H9 (cell line): ENCODE measurements at regions not wholly inside any gene's neighbourhood (a gene's known extent, or its start where the extent isn't known, plus 50 kb on each side); places are given as distances from the start of the nearest gene placed in this dataset.

ENCODE experiments used
- DNase-seq: peaks from one replicate; pipeline ENCODE4 v3.0.0-alpha.2; 2017
- H2AFZ ChIP-seq: one replicate; pipeline ENCODE4 v1.6.1; 2013; ENCODE audit warnings: mild to moderate bottlenecking, low read length, control low read depth, moderate library complexity
- H2AK5ac ChIP-seq: 2 replicates; pipeline ENCODE4 v1.6.1; 2013; ENCODE audit warnings: low read length, control low read depth, mixed read lengths; ENCODE audit not compliant: insufficient read length
- H2BK120ac ChIP-seq: one replicate; pipeline ENCODE4 v1.6.1; 2013; ENCODE audit warnings: low read depth, mild to moderate bottlenecking, low read length, control low read depth, inconsistent platforms; ENCODE audit not compliant: poor library complexity, severe bottlenecking
- H2BK12ac ChIP-seq: 2 replicates; pipeline ENCODE4 v1.6.1; 2013; ENCODE audit warnings: low read length, control low read depth, mixed read lengths, low read depth; ENCODE audit not compliant: insufficient read length
- H2BK15ac ChIP-seq: 2 replicates; pipeline ENCODE4 v1.6.1; 2013; ENCODE audit warnings: low read depth, low read length, control low read depth
- H2BK20ac ChIP-seq: one replicate; pipeline ENCODE4 v1.6.1; 2013; ENCODE audit warnings: low read depth, mild to moderate bottlenecking, low read length, control low read depth, inconsistent platforms; ENCODE audit not compliant: poor library complexity, severe bottlenecking
- H2BK5ac ChIP-seq: 2 replicates; pipeline ENCODE4 v1.6.1; 2013; ENCODE audit warnings: low read length, control low read depth, mixed read lengths; ENCODE audit not compliant: insufficient read length
- H3K14ac ChIP-seq: 2 replicates; pipeline ENCODE4 v1.6.1; 2013; ENCODE audit warnings: low read length, control low read depth; ENCODE audit not compliant: insufficient read depth
- H3K18ac ChIP-seq: 2 replicates; pipeline ENCODE4 v1.6.1; 2013; ENCODE audit warnings: low read depth, mild to moderate bottlenecking, mixed read lengths, low read length, control low read depth; ENCODE audit not compliant: insufficient read length
- H3K23ac ChIP-seq: 2 replicates; pipeline ENCODE4 v1.6.1; 2013; ENCODE audit warnings: low read length, control low read depth, mixed read lengths, low read depth; ENCODE audit not compliant: insufficient read length
- H3K23me2 ChIP-seq: 2 replicates; pipeline ENCODE4 v1.6.1; 2013; ENCODE audit warnings: low read depth, mild to moderate bottlenecking, mixed read lengths, low read length, control low read depth; ENCODE audit not compliant: insufficient read length, poor library complexity, severe bottlenecking
- H3K27ac ChIP-seq: 2 replicates; pipeline ENCODE4 v1.5.1; 2013; ENCODE audit warnings: low read length, control low read depth, mixed read lengths, low read depth; ENCODE audit not compliant: insufficient read length
- H3K27me3 ChIP-seq: 2 replicates; pipeline ENCODE4 v1.6.1; 2013; ENCODE audit warnings: low read length, control low read depth, inconsistent platforms; ENCODE audit not compliant: insufficient read depth
- H3K4ac ChIP-seq: 2 replicates; pipeline ENCODE4 v1.6.1; 2013; ENCODE audit warnings: low read depth, mild to moderate bottlenecking, control low read depth, inconsistent platforms, low read length, moderate library complexity
- H3K4me1 ChIP-seq: 2 replicates; pipeline ENCODE4 v1.6.1; 2013; ENCODE audit warnings: low read length, control low read depth, inconsistent platforms; ENCODE audit not compliant: insufficient read depth
- H3K4me2 ChIP-seq: 2 replicates; pipeline ENCODE4 v1.6.1; 2013; ENCODE audit warnings: low read length, control low read depth, mixed read lengths; ENCODE audit not compliant: insufficient read length, insufficient read depth
- H3K56ac ChIP-seq: 2 replicates; pipeline ENCODE4 v1.6.1; 2013; ENCODE audit warnings: low read depth, mild to moderate bottlenecking, mixed read lengths, low read length, control low read depth; ENCODE audit not compliant: insufficient read length
- H3K79me1 ChIP-seq: 2 replicates; pipeline ENCODE4 v1.6.1; 2013; ENCODE audit warnings: low read depth, mild to moderate bottlenecking, moderate library complexity, low read length, control low read depth, inconsistent platforms; ENCODE audit not compliant: insufficient read depth, poor library complexity, severe bottlenecking
- H3K79me2 ChIP-seq: 2 replicates; pipeline ENCODE4 v1.6.1; 2013; ENCODE audit warnings: low read length, control low read depth, inconsistent platforms; ENCODE audit not compliant: insufficient read depth
- H3K9ac ChIP-seq: 2 replicates; pipeline ENCODE4 v1.6.1; 2013; ENCODE audit warnings: low read length, control low read depth, mixed read lengths; ENCODE audit not compliant: insufficient read length; ENCODE audit errors: extremely low read depth
- H3K9me3 ChIP-seq: one replicate; pipeline ENCODE4 v1.6.1; 2013; ENCODE audit warnings: low read depth, low read length, inconsistent platforms; ENCODE audit not compliant: control insufficient read depth
- H3T11ph ChIP-seq: one replicate; pipeline ENCODE4 v1.6.1; 2013; ENCODE audit warnings: mild to moderate bottlenecking, low read length, control low read depth, inconsistent platforms
- H4K20me1 ChIP-seq: one replicate; pipeline ENCODE4 v1.6.1; 2013; ENCODE audit not compliant: control insufficient read depth, insufficient read length, insufficient read depth
- H4K5ac ChIP-seq: 2 replicates; pipeline ENCODE4 v1.6.1; 2013; ENCODE audit warnings: low read depth, mild to moderate bottlenecking, mixed read lengths, low read length, control low read depth; ENCODE audit not compliant: insufficient read length
- H4K8ac ChIP-seq: replicated peaks from 2 replicates; pipeline ENCODE4 v1.6.1; 2013; ENCODE audit warnings: low read length, control low read depth, mixed read lengths, low read depth; ENCODE audit not compliant: insufficient read length
- H4K91ac ChIP-seq: 2 replicates; pipeline ENCODE4 v1.6.1; 2013; ENCODE audit warnings: low read depth, mild to moderate bottlenecking, moderate library complexity, mixed read lengths, low read length, control low read depth; ENCODE audit not compliant: insufficient read length
- H3K27ac Mint-ChIP-seq, 3 experiments: 2 replicates in 2 of 3; 3 replicates in 1 of 3; pipeline ENCODE4 v1.8.0; 2020 to 2021; ENCODE audit warnings: mixed read lengths in 3 of 3, mild to moderate bottlenecking in 1 of 3, moderate library complexity in 1 of 3
- H3K27me3 Mint-ChIP-seq: 2 replicates; pipeline ENCODE4 v1.8.0; 2021; ENCODE audit warnings: low read depth, mild to moderate bottlenecking, moderate library complexity, mixed read lengths
- H3K36me3 Mint-ChIP-seq, 3 experiments: 2 replicates in 2 of 3; 3 replicates in 1 of 3; pipeline ENCODE4 v1.8.0; 2020 to 2021; ENCODE audit warnings: low read depth in 3 of 3, mixed read lengths in 3 of 3; ENCODE audit not compliant: insufficient read depth in 1 of 3
- H3K4me1 Mint-ChIP-seq, 2 experiments: 2 replicates each; pipeline ENCODE4 v1.8.0; 2020; ENCODE audit warnings: mixed read lengths in 2 of 2
- H3K4me3 Mint-ChIP-seq, 2 experiments: 2 replicates in 1 of 2; 3 replicates in 1 of 2; pipeline ENCODE4 v1.8.0; 2020 to 2021; ENCODE audit warnings: mild to moderate bottlenecking in 2 of 2, mixed read lengths in 2 of 2, moderate library complexity in 1 of 2
- H3K9me3 Mint-ChIP-seq, 2 experiments: 2 replicates in 1 of 2; 3 replicates in 1 of 2; pipeline ENCODE4 v1.8.0; 2020; ENCODE audit warnings: mild to moderate bottlenecking in 2 of 2, mixed read lengths in 2 of 2, moderate library complexity in 1 of 2
- CTCF ChIP-seq: fragments of 200-600 bp; sonication (generic); conservative IDR thresholded peaks from 3 replicates; pipeline ENCODE4 v1.8.0; 2021; ENCODE audit warnings: antibody characterized with exemption, mild to moderate bottlenecking
- WGBS: extraction: QIAGEN DNeasy Blood & Tissue Kit; methylation state at CpG from one replicate; pipeline ENCODE4 v1.1.7; 2013; ENCODE audit warnings: missing lambda C conversion rate, low lambda C conversion rate, mixed read lengths; ENCODE audit not compliant: insufficient read length; ENCODE audit errors: extremely low coverage; 5-methylcytosine and 5-hydroxymethylcytosine counted together

GRCh38 chr4:138311771-138312535 is 69.8 kb upstream of the SLC7A11 start:
- Histone ChIP-seq H2BK5ac (no peak overlapping the region), H3K14ac (no peak overlapping the region), H2BK20ac (no peak overlapping the region), H3K4ac (no peak overlapping the region), H3K56ac (no peak overlapping the region), H3K9ac (no peak overlapping the region), H2BK120ac (no peak overlapping the region), H3T11ph (no peak overlapping the region), H3K4me2 (no peak overlapping the region), H2AK5ac (no peak overlapping the region), H2BK15ac (no peak overlapping the region), H3K27me3 (no peaks in the 10 kb centered on the region), H3K18ac (no peak overlapping the region), H2AFZ (no peak overlapping the region), H2BK12ac (no peak overlapping the region), H4K8ac (no peak overlapping the region), H3K79me1 (no peaks in the 10 kb centered on the region), H4K91ac (no peak overlapping the region), H4K5ac (no peak overlapping the region), H3K27ac (no peak overlapping the region), H3K23ac (no peak overlapping the region), H3K79me2 (no peaks in the 10 kb centered on the region), H3K4me1 (no peaks in the 10 kb centered on the region; the same call in 1 of the 2 replicates), H4K20me1 (no peaks in the 10 kb centered on the region), H3K9me3 (no peaks in the 10 kb centered on the region), H3K23me2 (no peaks in the 10 kb centered on the region)
- no peak for DNase-seq
- Mint-ChIP-seq H3K4me1 (peaks cover 8 to 17% of the 10 kb centered on the region in 2 experiments), H3K4me3 (no peak overlapping the region), H3K27ac (no peak overlapping the region), H3K9me3 (peaks cover 0 to 5% of the 10 kb centered on the region in 2 experiments; a peak in 4 of 5 replicates), H3K36me3 (peaks cover 0 to 6% (median 2%) of the 10 kb centered on the region in 3 experiments; a peak in 3 of 7 replicates), H3K27me3 (no peaks in the 10 kb centered on the region)
- no CpG with 5 or more reads among the region's 4 CpGs for WGBS
- TF ChIP-seq CTCF, result no peak
